HUES6 (cell line): ENCODE measurements at regions not wholly inside any gene's neighbourhood (a gene's known extent, or its start where the extent isn't known, plus 50 kb on each side); places are given as distances from the start of the nearest gene placed in this dataset.
"Not testable (repeated sequence)": the region's sequence is repeated elsewhere in the genome, so short reads cannot be mapped to it uniquely, and the experiment has no call there.

Source experiments
- H3K27ac ChIP-seq: 2 replicates; pipeline ENCODE4 v1.7.0; 2013; ENCODE audit warnings: low read depth, mild to moderate bottlenecking, low read length, inconsistent platforms
- H3K27me3 ChIP-seq: 2 replicates; pipeline ENCODE4 v1.6.1; 2013; ENCODE audit warnings: low read length; ENCODE audit not compliant: control insufficient read depth, insufficient read depth
- H3K36me3 ChIP-seq: 2 replicates; pipeline ENCODE4 v1.6.1; 2013; ENCODE audit warnings: low read length; ENCODE audit not compliant: control insufficient read depth, insufficient read depth
- H3K4me1 ChIP-seq: 2 replicates; pipeline ENCODE4 v1.6.1; 2013; ENCODE audit warnings: low read length; ENCODE audit not compliant: control insufficient read depth, insufficient read depth
- H3K4me3 ChIP-seq: 2 replicates; pipeline ENCODE4 v1.5.1; 2013; ENCODE audit warnings: low read depth, low read length
- H3K9ac ChIP-seq: one replicate; pipeline ENCODE4 v1.6.1; 2013; ENCODE audit warnings: mild to moderate bottlenecking, low read length
- H3K9me3 ChIP-seq: 2 replicates; pipeline ENCODE4 v1.6.1; 2013; ENCODE audit warnings: low read depth, low read length; ENCODE audit not compliant: control insufficient read depth, insufficient read depth

- not testable (repeated sequence) for H3K27ac ChIP-seq, H3K27me3 ChIP-seq, H3K9ac ChIP-seq, H3K4me1 ChIP-seq, H3K9me3 ChIP-seq, H3K36me3 ChIP-seq, H3K4me3 ChIP-seq
Observed at GRCh38 chr6:84821314-84821713, 56.9 kb upstream of the TBX18 start.

DNA sequence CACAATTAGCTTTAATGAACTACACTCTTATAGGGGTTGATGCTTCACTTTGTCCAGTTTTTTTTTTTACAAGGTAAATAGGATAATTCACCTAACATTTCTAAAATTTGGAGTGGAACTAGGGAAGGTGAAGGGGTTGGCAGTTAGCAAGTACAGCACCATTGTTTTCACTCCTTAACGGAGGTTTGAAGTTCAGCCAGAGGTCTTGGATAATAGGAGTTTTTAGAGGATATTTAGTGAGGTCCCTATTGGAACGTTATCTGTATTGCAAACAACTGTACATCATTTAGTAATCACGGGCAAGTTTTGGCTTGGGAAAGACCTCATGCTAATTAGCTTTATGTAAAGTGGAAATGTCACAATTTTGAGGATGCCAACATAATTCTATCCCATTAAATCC, 52.3 kb upstream of the TBX18 start:
- Histone ChIP-seq H3K4me3 (no peak overlapping the region), H3K27me3 (no peaks in the 10 kb centered on the region), H3K36me3 (no peaks in the 10 kb centered on the region), H3K27ac (no peak overlapping the region), H3K9me3 (no peaks in the 10 kb centered on the region), H3K9ac (no peak overlapping the region), H3K4me1 (no peaks in the 10 kb centered on the region)

DNA sequence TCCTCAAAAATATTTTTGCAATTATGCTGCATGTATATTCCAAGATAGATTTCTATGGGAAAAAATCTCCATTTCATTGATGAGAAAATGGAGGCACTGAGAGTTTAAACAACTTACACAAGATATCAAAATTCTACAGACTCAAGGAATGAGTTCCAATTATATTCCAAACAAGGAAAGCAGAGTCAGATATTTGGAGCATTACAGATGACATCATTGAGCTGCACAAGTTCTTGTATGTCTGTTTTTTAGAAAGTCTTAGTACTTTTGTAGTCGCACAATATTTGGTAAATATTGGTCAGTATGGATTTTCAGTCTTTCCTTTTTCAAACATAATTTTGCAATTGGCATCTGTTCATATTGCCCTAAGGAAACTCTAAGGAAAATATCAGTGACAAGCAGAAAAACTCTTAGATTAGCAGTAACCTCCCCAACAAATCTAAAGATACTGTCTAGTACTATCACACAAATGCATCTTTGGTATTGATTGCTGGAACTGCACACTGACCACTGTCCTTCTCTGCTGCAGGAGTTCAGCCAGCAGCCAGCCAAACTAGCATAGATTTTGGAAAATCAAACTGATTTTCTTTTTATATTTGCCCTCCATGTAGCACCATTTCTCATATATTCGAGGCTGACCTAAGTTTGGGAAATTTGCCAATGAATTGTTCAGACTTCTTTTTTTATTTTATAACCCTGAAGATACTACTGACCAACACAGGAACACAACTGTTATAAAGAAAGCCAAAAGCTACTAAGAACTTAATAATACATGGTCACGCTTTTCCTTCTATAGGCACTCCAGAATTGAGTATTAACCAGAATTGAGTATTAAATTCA, 51.7 kb upstream of the TBX18 start:
- no peaks in the 10 kb centered on the region for H3K27me3 ChIP-seq
- H3K27ac ChIP-seq, result no peak overlapping the region
- no peaks in the 10 kb centered on the region for H3K9me3 ChIP-seq
- no peak overlapping the region for H3K9ac ChIP-seq
- no peaks in the 10 kb centered on the region for H3K4me1 ChIP-seq
- no peaks in the 10 kb centered on the region for H3K36me3 ChIP-seq
- H3K4me3 ChIP-seq, result no peak overlapping the region
